H9 (cell line): ENCODE measurements at regions not wholly inside any gene's neighbourhood (a gene's known extent, or its start where the extent isn't known, plus 50 kb on each side); places are given as distances from the start of the nearest gene placed in this dataset.

ENCODE experiments used
- DNase-seq: peaks from one replicate; pipeline ENCODE4 v3.0.0-alpha.2; 2017
- H2AFZ ChIP-seq: one replicate; pipeline ENCODE4 v1.6.1; 2013; ENCODE audit warnings: mild to moderate bottlenecking, low read length, control low read depth, moderate library complexity
- H2AK5ac ChIP-seq: 2 replicates; pipeline ENCODE4 v1.6.1; 2013; ENCODE audit warnings: low read length, control low read depth, mixed read lengths; ENCODE audit not compliant: insufficient read length
- H2BK120ac ChIP-seq: one replicate; pipeline ENCODE4 v1.6.1; 2013; ENCODE audit warnings: low read depth, mild to moderate bottlenecking, low read length, control low read depth, inconsistent platforms; ENCODE audit not compliant: poor library complexity, severe bottlenecking
- H2BK12ac ChIP-seq: 2 replicates; pipeline ENCODE4 v1.6.1; 2013; ENCODE audit warnings: low read length, control low read depth, mixed read lengths, low read depth; ENCODE audit not compliant: insufficient read length
- H2BK15ac ChIP-seq: 2 replicates; pipeline ENCODE4 v1.6.1; 2013; ENCODE audit warnings: low read depth, low read length, control low read depth
- H2BK20ac ChIP-seq: one replicate; pipeline ENCODE4 v1.6.1; 2013; ENCODE audit warnings: low read depth, mild to moderate bottlenecking, low read length, control low read depth, inconsistent platforms; ENCODE audit not compliant: poor library complexity, severe bottlenecking
- H2BK5ac ChIP-seq: 2 replicates; pipeline ENCODE4 v1.6.1; 2013; ENCODE audit warnings: low read length, control low read depth, mixed read lengths; ENCODE audit not compliant: insufficient read length
- H3K14ac ChIP-seq: 2 replicates; pipeline ENCODE4 v1.6.1; 2013; ENCODE audit warnings: low read length, control low read depth; ENCODE audit not compliant: insufficient read depth
- H3K18ac ChIP-seq: 2 replicates; pipeline ENCODE4 v1.6.1; 2013; ENCODE audit warnings: low read depth, mild to moderate bottlenecking, mixed read lengths, low read length, control low read depth; ENCODE audit not compliant: insufficient read length
- H3K23ac ChIP-seq: 2 replicates; pipeline ENCODE4 v1.6.1; 2013; ENCODE audit warnings: low read length, control low read depth, mixed read lengths, low read depth; ENCODE audit not compliant: insufficient read length
- H3K23me2 ChIP-seq: 2 replicates; pipeline ENCODE4 v1.6.1; 2013; ENCODE audit warnings: low read depth, mild to moderate bottlenecking, mixed read lengths, low read length, control low read depth; ENCODE audit not compliant: insufficient read length, poor library complexity, severe bottlenecking
- H3K27ac ChIP-seq: 2 replicates; pipeline ENCODE4 v1.5.1; 2013; ENCODE audit warnings: low read length, control low read depth, mixed read lengths, low read depth; ENCODE audit not compliant: insufficient read length
- H3K27me3 ChIP-seq: 2 replicates; pipeline ENCODE4 v1.6.1; 2013; ENCODE audit warnings: low read length, control low read depth, inconsistent platforms; ENCODE audit not compliant: insufficient read depth
- H3K4ac ChIP-seq: 2 replicates; pipeline ENCODE4 v1.6.1; 2013; ENCODE audit warnings: low read depth, mild to moderate bottlenecking, control low read depth, inconsistent platforms, low read length, moderate library complexity
- H3K4me1 ChIP-seq: 2 replicates; pipeline ENCODE4 v1.6.1; 2013; ENCODE audit warnings: low read length, control low read depth, inconsistent platforms; ENCODE audit not compliant: insufficient read depth
- H3K4me2 ChIP-seq: 2 replicates; pipeline ENCODE4 v1.6.1; 2013; ENCODE audit warnings: low read length, control low read depth, mixed read lengths; ENCODE audit not compliant: insufficient read length, insufficient read depth
- H3K56ac ChIP-seq: 2 replicates; pipeline ENCODE4 v1.6.1; 2013; ENCODE audit warnings: low read depth, mild to moderate bottlenecking, mixed read lengths, low read length, control low read depth; ENCODE audit not compliant: insufficient read length
- H3K79me1 ChIP-seq: 2 replicates; pipeline ENCODE4 v1.6.1; 2013; ENCODE audit warnings: low read depth, mild to moderate bottlenecking, moderate library complexity, low read length, control low read depth, inconsistent platforms; ENCODE audit not compliant: insufficient read depth, poor library complexity, severe bottlenecking
- H3K79me2 ChIP-seq: 2 replicates; pipeline ENCODE4 v1.6.1; 2013; ENCODE audit warnings: low read length, control low read depth, inconsistent platforms; ENCODE audit not compliant: insufficient read depth
- H3K9ac ChIP-seq: 2 replicates; pipeline ENCODE4 v1.6.1; 2013; ENCODE audit warnings: low read length, control low read depth, mixed read lengths; ENCODE audit not compliant: insufficient read length; ENCODE audit errors: extremely low read depth
- H3K9me3 ChIP-seq: one replicate; pipeline ENCODE4 v1.6.1; 2013; ENCODE audit warnings: low read depth, low read length, inconsistent platforms; ENCODE audit not compliant: control insufficient read depth
- H3T11ph ChIP-seq: one replicate; pipeline ENCODE4 v1.6.1; 2013; ENCODE audit warnings: mild to moderate bottlenecking, low read length, control low read depth, inconsistent platforms
- H4K20me1 ChIP-seq: one replicate; pipeline ENCODE4 v1.6.1; 2013; ENCODE audit not compliant: control insufficient read depth, insufficient read length, insufficient read depth
- H4K5ac ChIP-seq: 2 replicates; pipeline ENCODE4 v1.6.1; 2013; ENCODE audit warnings: low read depth, mild to moderate bottlenecking, mixed read lengths, low read length, control low read depth; ENCODE audit not compliant: insufficient read length
- H4K8ac ChIP-seq: replicated peaks from 2 replicates; pipeline ENCODE4 v1.6.1; 2013; ENCODE audit warnings: low read length, control low read depth, mixed read lengths, low read depth; ENCODE audit not compliant: insufficient read length
- H4K91ac ChIP-seq: 2 replicates; pipeline ENCODE4 v1.6.1; 2013; ENCODE audit warnings: low read depth, mild to moderate bottlenecking, moderate library complexity, mixed read lengths, low read length, control low read depth; ENCODE audit not compliant: insufficient read length
- H3K27ac Mint-ChIP-seq, 3 experiments: 2 replicates in 2 of 3; 3 replicates in 1 of 3; pipeline ENCODE4 v1.8.0; 2020 to 2021; ENCODE audit warnings: mixed read lengths in 3 of 3, mild to moderate bottlenecking in 1 of 3, moderate library complexity in 1 of 3
- H3K27me3 Mint-ChIP-seq: 2 replicates; pipeline ENCODE4 v1.8.0; 2021; ENCODE audit warnings: low read depth, mild to moderate bottlenecking, moderate library complexity, mixed read lengths
- H3K36me3 Mint-ChIP-seq, 3 experiments: 2 replicates in 2 of 3; 3 replicates in 1 of 3; pipeline ENCODE4 v1.8.0; 2020 to 2021; ENCODE audit warnings: low read depth in 3 of 3, mixed read lengths in 3 of 3; ENCODE audit not compliant: insufficient read depth in 1 of 3
- H3K4me1 Mint-ChIP-seq, 2 experiments: 2 replicates each; pipeline ENCODE4 v1.8.0; 2020; ENCODE audit warnings: mixed read lengths in 2 of 2
- H3K4me3 Mint-ChIP-seq, 2 experiments: 2 replicates in 1 of 2; 3 replicates in 1 of 2; pipeline ENCODE4 v1.8.0; 2020 to 2021; ENCODE audit warnings: mild to moderate bottlenecking in 2 of 2, mixed read lengths in 2 of 2, moderate library complexity in 1 of 2
- H3K9me3 Mint-ChIP-seq, 2 experiments: 2 replicates in 1 of 2; 3 replicates in 1 of 2; pipeline ENCODE4 v1.8.0; 2020; ENCODE audit warnings: mild to moderate bottlenecking in 2 of 2, mixed read lengths in 2 of 2, moderate library complexity in 1 of 2
- CTCF ChIP-seq: fragments of 200-600 bp; sonication (generic); conservative IDR thresholded peaks from 3 replicates; pipeline ENCODE4 v1.8.0; 2021; ENCODE audit warnings: antibody characterized with exemption, mild to moderate bottlenecking
- WGBS: extraction: QIAGEN DNeasy Blood & Tissue Kit; methylation state at CpG from one replicate; pipeline ENCODE4 v1.1.7; 2013; ENCODE audit warnings: missing lambda C conversion rate, low lambda C conversion rate, mixed read lengths; ENCODE audit not compliant: insufficient read length; ENCODE audit errors: extremely low coverage; 5-methylcytosine and 5-hydroxymethylcytosine counted together

DNA sequence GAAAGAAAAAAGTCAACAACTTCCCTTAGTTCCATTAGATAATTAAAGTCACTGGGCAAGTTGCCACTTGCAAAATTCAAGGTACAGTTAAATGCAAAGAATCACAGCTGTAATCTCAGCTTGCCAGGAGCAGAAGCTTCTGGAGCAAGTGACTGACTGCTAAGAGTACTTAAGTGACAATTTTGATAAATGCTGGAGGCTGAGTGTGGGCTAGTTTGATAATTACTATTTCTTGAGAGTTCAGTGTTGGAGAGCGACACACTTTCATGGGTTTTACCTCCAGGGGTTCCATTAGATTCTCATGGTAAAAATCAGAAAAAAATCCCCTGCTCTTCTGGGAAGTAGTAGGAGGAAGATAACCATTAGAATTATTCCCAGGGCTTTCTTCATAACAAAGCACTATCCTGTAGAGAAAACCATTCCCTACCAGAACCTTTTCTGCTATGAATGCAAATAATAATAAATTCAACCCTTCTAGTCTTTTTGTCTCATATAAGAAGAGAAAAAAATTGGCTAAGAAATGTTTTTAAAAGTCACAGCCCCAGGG is 486.3 kb downstream of the POM121L12 start:
- H4K91ac ChIP-seq = no peak overlapping the region
- H2AK5ac ChIP-seq = no peak overlapping the region
- H3K56ac ChIP-seq = no peak overlapping the region
- no peak overlapping the region for H2BK5ac ChIP-seq
- no peaks in the 10 kb centered on the region for H4K20me1 ChIP-seq
- H3K9ac ChIP-seq = no peak overlapping the region
- Mint-ChIP-seq H3K9me3 (peaks cover 6 to 7% of the 10 kb centered on the region in 2 experiments), H3K36me3 (peaks cover 0 to 5% (median 0%) of the 10 kb centered on the region in 3 experiments; a peak in 1 of 7 replicates), H3K27ac (no peak overlapping the region), H3K4me1 (no peaks in the 10 kb centered on the region), H3K4me3 (no peak overlapping the region), H3K27me3 (no peaks in the 10 kb centered on the region)
- H3K27ac ChIP-seq = no peak overlapping the region
- no peak overlapping the region for H2BK20ac ChIP-seq
- DNase-seq = no peak
- no peak overlapping the region for H4K5ac ChIP-seq
- H3K14ac ChIP-seq = no peak overlapping the region
- no peak overlapping the region for H2AFZ ChIP-seq
- H2BK12ac ChIP-seq = no peak overlapping the region
- no peak overlapping the region for H2BK15ac ChIP-seq
- H3T11ph ChIP-seq = no peak overlapping the region
- no peaks in the 10 kb centered on the region for H3K9me3 ChIP-seq
- no peak for TF ChIP-seq CTCF
- H3K4ac ChIP-seq = no peak overlapping the region
- H3K4me2 ChIP-seq = no peak overlapping the region
- no peaks in the 10 kb centered on the region for H3K23me2 ChIP-seq
- no peaks in the 10 kb centered on the region for H3K79me1 ChIP-seq
- H3K23ac ChIP-seq = no peak overlapping the region
- H4K8ac ChIP-seq = no peak overlapping the region
- H2BK120ac ChIP-seq = no peak overlapping the region
- no CpG with 5 or more reads among the region's 1 CpG for WGBS
- H3K27me3 ChIP-seq = no peaks in the 10 kb centered on the region
- no peaks in the 10 kb centered on the region for H3K4me1 ChIP-seq
- no peak overlapping the region for H3K18ac ChIP-seq
- no peaks in the 10 kb centered on the region for H3K79me2 ChIP-seq
